Spleen (tissue), 11 donors: ENCODE measurements at regions not wholly inside any gene's neighbourhood (a gene's known extent, or its start where the extent isn't known, plus 50 kb on each side); places are given as distances from the start of the nearest gene placed in this dataset.

Source experiments
- DNase-seq: peaks from one replicate; pipeline ENCODE4 v3.0.0-alpha.2; 2020
- H3K27ac ChIP-seq, 8 donors: fragments of 200-600 bp; sonication (generic) in 7 of 8; 1 replicate in 4 of 8; 2 replicates in 4 of 8; pipeline versions ENCODE4 v1.5.0 to v1.8.0; 2016 to 2021; ENCODE audit warnings: inconsistent platforms in 4 of 8, mild to moderate bottlenecking in 4 of 8, moderate library complexity in 1 of 8
- H3K27me3 ChIP-seq, 7 donors: fragments of 200-600 bp; sonication (generic) in 6 of 7; replicated peaks in 1 of 7; 1 replicate in 4 of 7; 2 replicates in 3 of 7; pipeline versions ENCODE4 v1.5.0 to v1.8.0; 2016 to 2021; ENCODE audit warnings: inconsistent platforms in 3 of 7, mild to moderate bottlenecking in 1 of 7
- H3K36me3 ChIP-seq, 6 donors: fragments of 200-600 bp; sonication (generic) in 5 of 6; 1 replicate in 4 of 6; 2 replicates in 2 of 6; pipeline versions ENCODE4 v1.5.0 to v1.8.0; 2016 to 2021; ENCODE audit warnings: inconsistent platforms in 2 of 6
- H3K4me1 ChIP-seq, 6 donors: fragments of 200-600 bp; sonication (generic) in 5 of 6; 1 replicate in 3 of 6; 2 replicates in 3 of 6; pipeline versions ENCODE4 v1.5.0 to v1.8.0; 2016 to 2021; ENCODE audit warnings: inconsistent platforms in 3 of 6
- H3K4me3 ChIP-seq, 8 donors: fragments of 200-600 bp; sonication (generic) in 7 of 8; 1 replicate in 4 of 8; 2 replicates in 4 of 8; pipeline versions ENCODE4 v1.5.0 to v1.8.0; 2016 to 2021; ENCODE audit warnings: inconsistent platforms in 4 of 8, mild to moderate bottlenecking in 4 of 8, moderate library complexity in 2 of 8
- H3K9me3 ChIP-seq, 8 donors: fragments of 200-600 bp; sonication (generic) in 7 of 8; 1 replicate in 4 of 8; 2 replicates in 4 of 8; pipeline versions ENCODE4 v1.5.0 to v1.8.0; 2016 to 2021; ENCODE audit warnings: inconsistent platforms in 4 of 8
- POLR2A ChIP-seq, 3 donors: fragments of 450-650 bp; IDR thresholded peaks; one replicate each; pipeline ENCODE4 v1.5.1; 2017; ENCODE audit warnings: antibody characterized with exemption in 3 of 3, mild to moderate bottlenecking in 1 of 3
- POLR2AphosphoS5 ChIP-seq, 3 donors: sonication (generic); formaldehyde crosslinking; IDR thresholded peaks; one replicate each; pipeline ENCODE4 v1.5.1; 2017; ENCODE audit warnings: antibody characterized with exemption in 3 of 3
- WGBS, 5 donors: extraction: QIAGEN DNeasy Blood & Tissue Kit in 3 of 5; methylation state at CpG; one replicate each; pipeline versions ENCODE4 v1.1.5 to v1.1.7; 2013 to 2018; 5-methylcytosine and 5-hydroxymethylcytosine counted together
- intact Hi-C: fragments of 100-400 bp; cut with DNase I; formaldehyde crosslinking; loops from one replicate; pipeline ENCODE4 v1.15.0; 2023; ENCODE audit warnings: low total_unique reads
- TF ChIP-seq, protein P1 (sequence below), 11 experiments: fragments of 200-600 bp in 7 of 11; fragments of 450-650 bp in 4 of 11; sonication (generic) in 4 of 11; IDR thresholded peaks in 8 of 11; conservative IDR thresholded peaks in 3 of 11; 1 replicate in 7 of 11; 2 replicates in 4 of 11; pipeline versions ENCODE4 v1.4.0 to v1.8.0; 2016 to 2021; ENCODE audit warnings: antibody characterized with exemption in 11 of 11, inconsistent platforms in 4 of 11, mild to moderate bottlenecking in 1 of 11
- donor health status: healthy with polysubstance abuse.
- donor health status: DM: no; HTN: no; CAD: no; lungs with moderate emphysema.
- donor health status: DM: no; HTN: no; CAD: no.
- donor health status: Bipolar disorder and iron deficiency.
- donor health status: healthy.
- donor health status: DM: no; HTN: no; CAD: no.
- donor health status: DM: yes; HTN: yes; CAD: no.

DNA sequence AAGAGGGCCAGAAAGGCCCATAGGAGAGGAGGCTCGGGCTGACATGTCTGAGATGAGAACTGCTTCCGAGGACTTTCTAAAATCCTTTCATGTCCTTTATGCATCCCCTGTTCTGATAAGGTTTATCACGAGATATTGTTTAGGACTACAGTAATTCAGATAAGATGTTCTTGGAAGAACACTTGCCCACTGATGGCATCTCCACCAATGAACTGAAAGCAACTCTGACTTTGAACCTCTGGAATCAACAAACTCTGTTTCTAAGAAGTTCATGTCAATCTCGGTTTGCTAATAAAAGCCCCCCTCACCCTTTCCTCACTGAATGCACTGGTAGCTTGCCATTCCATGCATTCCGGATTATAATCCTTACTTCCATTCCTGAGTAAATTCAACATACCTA, 90.9 kb downstream of the FGF9 start:
- no peaks in the 10 kb centered on the region for H3K27me3 ChIP-seq
- no peak overlapping the region for H3K27ac ChIP-seq
- no peaks in the 10 kb centered on the region for H3K9me3 ChIP-seq
- no peak for DNase-seq
- intact Hi-C loops, result no loop called here
- H3K4me1 ChIP-seq, result no peaks in the 10 kb centered on the region
- no peak overlapping the region for H3K4me3 ChIP-seq
- 80 to 87% (median 82%) methylated on average over 5 of the region's 5 CpGs for WGBS, 5 donors
- TF ChIP-seq POLR2A (IDR thresholded peaks at IDR 0.05) (no peak), POLR2AphosphoS5 (IDR thresholded peaks at IDR 0.05) (no peak)
- TF ChIP-seq, protein P1, sequence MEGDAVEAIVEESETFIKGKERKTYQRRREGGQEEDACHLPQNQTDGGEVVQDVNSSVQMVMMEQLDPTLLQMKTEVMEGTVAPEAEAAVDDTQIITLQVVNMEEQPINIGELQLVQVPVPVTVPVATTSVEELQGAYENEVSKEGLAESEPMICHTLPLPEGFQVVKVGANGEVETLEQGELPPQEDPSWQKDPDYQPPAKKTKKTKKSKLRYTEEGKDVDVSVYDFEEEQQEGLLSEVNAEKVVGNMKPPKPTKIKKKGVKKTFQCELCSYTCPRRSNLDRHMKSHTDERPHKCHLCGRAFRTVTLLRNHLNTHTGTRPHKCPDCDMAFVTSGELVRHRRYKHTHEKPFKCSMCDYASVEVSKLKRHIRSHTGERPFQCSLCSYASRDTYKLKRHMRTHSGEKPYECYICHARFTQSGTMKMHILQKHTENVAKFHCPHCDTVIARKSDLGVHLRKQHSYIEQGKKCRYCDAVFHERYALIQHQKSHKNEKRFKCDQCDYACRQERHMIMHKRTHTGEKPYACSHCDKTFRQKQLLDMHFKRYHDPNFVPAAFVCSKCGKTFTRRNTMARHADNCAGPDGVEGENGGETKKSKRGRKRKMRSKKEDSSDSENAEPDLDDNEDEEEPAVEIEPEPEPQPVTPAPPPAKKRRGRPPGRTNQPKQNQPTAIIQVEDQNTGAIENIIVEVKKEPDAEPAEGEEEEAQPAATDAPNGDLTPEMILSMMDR (IDR thresholded peaks at IDR 0.05 in 8 of 11, conservative IDR thresholded peaks at IDR 0.05 in 3 of 11), result no peak
- no peaks in the 10 kb centered on the region for H3K36me3 ChIP-seq

DNA sequence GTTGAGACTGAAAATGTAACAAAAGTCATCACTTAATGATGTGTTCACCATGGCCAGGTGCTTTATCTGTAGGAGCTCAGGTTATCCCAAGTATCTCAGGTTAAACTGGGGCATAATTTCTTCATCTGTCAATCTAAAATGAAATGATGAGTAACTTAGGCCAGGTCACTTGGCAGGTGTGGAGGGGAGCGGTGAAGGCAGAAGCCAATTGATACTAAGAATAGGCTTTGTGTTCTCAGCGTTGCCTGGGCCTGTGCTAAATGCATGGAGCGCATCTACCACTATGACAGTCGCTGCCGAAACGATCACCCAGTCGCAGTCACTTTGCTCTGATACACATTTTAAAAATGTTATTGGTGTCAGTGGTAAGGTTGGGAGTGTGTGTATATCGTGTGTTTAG, 91.6 kb downstream of the FGF9 start:
- H3K36me3 ChIP-seq, result no peaks in the 10 kb centered on the region
- DNase-seq, result no peak
- no peaks in the 10 kb centered on the region for H3K9me3 ChIP-seq
- no peaks in the 10 kb centered on the region for H3K27me3 ChIP-seq
- 88 to 95% (median 95%) methylated on average over 8 of the region's 8 CpGs for whole genome bisulfite sequencing, 5 donors
- TF ChIP-seq POLR2AphosphoS5 (IDR thresholded peaks at IDR 0.05) (no peak), POLR2A (IDR thresholded peaks at IDR 0.05) (no peak)
- TF ChIP-seq, protein P1 (IDR thresholded peaks at IDR 0.05 in 8 of 11, conservative IDR thresholded peaks at IDR 0.05 in 3 of 11), result no peak
- no peak overlapping the region for H3K27ac ChIP-seq
- H3K4me3 ChIP-seq, result no peak overlapping the region
- H3K4me1 ChIP-seq, result no peaks in the 10 kb centered on the region
- intact Hi-C loops, result no loop called here

DNA sequence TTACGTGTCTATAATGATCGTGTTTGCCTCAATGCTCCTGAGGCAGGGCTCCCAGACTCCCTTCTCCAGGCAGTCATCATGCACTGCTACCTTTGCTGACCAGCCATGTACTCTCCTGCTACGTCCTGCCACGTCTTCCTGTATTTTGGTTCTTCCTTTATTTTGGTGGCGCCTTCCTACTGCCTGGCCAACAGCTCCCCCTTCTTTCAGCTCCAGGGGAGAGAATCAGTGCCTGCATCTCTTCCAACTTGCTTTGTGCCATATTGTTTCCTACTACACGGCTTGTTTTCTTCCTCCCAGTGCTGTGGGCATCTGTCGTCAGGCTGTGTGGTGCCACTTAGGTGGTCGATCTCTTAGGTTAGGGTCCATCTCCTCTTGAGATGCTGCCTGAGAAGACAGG, 96.2 kb downstream of the FGF9 start:
- no peaks in the 10 kb centered on the region for H3K27me3 ChIP-seq
- no peak overlapping the region for H3K27ac ChIP-seq
- H3K4me3 ChIP-seq, result no peak overlapping the region
- intact Hi-C loops, result no loop called here
- WGBS, 5 donors, result 81 to 86% (median 85%) methylated on average over 8 of the region's 8 CpGs
- TF ChIP-seq POLR2A (IDR thresholded peaks at IDR 0.05) (no peak), POLR2AphosphoS5 (IDR thresholded peaks at IDR 0.05) (no peak)
- TF ChIP-seq, protein P1 (IDR thresholded peaks at IDR 0.05 in 8 of 11, conservative IDR thresholded peaks at IDR 0.05 in 3 of 11), result no peak
- H3K4me1 ChIP-seq, result no peaks in the 10 kb centered on the region
- DNase-seq, result no peak
- no peaks in the 10 kb centered on the region for H3K36me3 ChIP-seq
- H3K9me3 ChIP-seq, result peaks cover 0 to 13% (median 10%) of the 10 kb centered on the region in 8 donors

DNA sequence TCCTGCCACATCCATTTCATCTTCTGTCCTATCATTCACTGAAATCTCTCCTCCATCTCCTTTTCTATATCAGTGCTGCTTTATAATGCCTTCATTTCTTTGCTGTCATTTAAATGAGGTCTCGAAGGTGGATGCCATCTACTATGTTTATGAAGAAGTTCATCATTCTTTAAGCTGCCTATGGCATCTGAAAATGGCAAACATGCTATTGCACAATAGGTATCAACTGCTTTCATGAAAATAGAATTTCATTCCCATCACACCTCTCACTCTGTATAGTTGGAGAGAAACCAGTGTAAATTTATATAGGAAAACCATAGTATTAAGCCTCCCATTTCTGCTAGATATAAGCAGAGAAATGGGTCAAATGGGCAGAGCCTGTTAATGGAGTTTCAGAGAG, 100.2 kb downstream of the FGF9 start:
- Histone ChIP-seq H3K27me3 (no peaks in the 10 kb centered on the region), H3K4me3 (no peak overlapping the region), H3K4me1 (no peaks in the 10 kb centered on the region), H3K9me3 (peaks cover 0 to 13% (median 10%) of the 10 kb centered on the region in 8 donors), H3K36me3 (no peaks in the 10 kb centered on the region), H3K27ac (no peak overlapping the region)
- no peak for TF ChIP-seq POLR2A (IDR thresholded peaks at IDR 0.05)
- TF ChIP-seq, protein P1 (IDR thresholded peaks at IDR 0.05 in 8 of 11, conservative IDR thresholded peaks at IDR 0.05 in 3 of 11), result no peak
- no peak for TF ChIP-seq POLR2AphosphoS5 (IDR thresholded peaks at IDR 0.05)
- no peak for DNase-seq
- WGBS, 5 donors, result 66 to 87% (median 73%) methylated on average over 1 of the region's 1 CpG
- intact Hi-C loops, result no loop called here
